Activated naive CD8-positive, alpha-beta T cell treated with anti-CD3 and anti-CD28 coated beads, Interleukin-2, amount 10 ng/mL, durations not matched to agents 7 days and 5 days (primary cell): ENCODE measurements at regions not wholly inside any gene's neighbourhood (a gene's known extent, or its start where the extent isn't known, plus 50 kb on each side); places are given as distances from the start of the nearest gene placed in this dataset.
"Not testable (repeated sequence)": the region's sequence is repeated elsewhere in the genome, so short reads cannot be mapped to it uniquely, and the experiment has no call there.

Experiments used
- ATAC-seq: fragments of 150-1000 bp; cut with Tn5 transposase; one replicate; pipeline ENCODE4 v1.10.0; 2021; ENCODE audit warnings: low read depth, moderate library complexity
- POLR2A ChIA-PET: fragments of 350-600 bp; sonication (Branson Sonifier 250); formaldehyde crosslinking; loops from one replicate; lab custom pipeline; 2021; ENCODE audit warnings: antibody characterized with exemption; lab: Charles Lee
- DNase-seq: peaks from one replicate; pipeline ENCODE4 v3.0.0; 2021
- H3K27ac Mint-ChIP-seq: one replicate; pipeline ENCODE4 v1.8.0; 2022; ENCODE audit warnings: mild to moderate bottlenecking, mixed read lengths
- H3K27me3 Mint-ChIP-seq: one replicate; pipeline ENCODE4 v1.8.0; 2022; ENCODE audit warnings: mild to moderate bottlenecking, moderate library complexity, mixed read lengths
- H3K36me3 Mint-ChIP-seq: one replicate; pipeline ENCODE4 v1.8.0; 2021; ENCODE audit warnings: mild to moderate bottlenecking, mixed read lengths
- H3K4me1 Mint-ChIP-seq: one replicate; pipeline ENCODE4 v1.8.0; 2021; ENCODE audit warnings: mixed read lengths
- H3K4me3 Mint-ChIP-seq: one replicate; pipeline ENCODE4 v1.8.0; 2022; ENCODE audit warnings: mild to moderate bottlenecking, moderate library complexity, mixed read lengths
- H3K9me3 Mint-ChIP-seq: one replicate; pipeline ENCODE4 v1.8.0; 2021; ENCODE audit warnings: mixed read lengths

DNA sequence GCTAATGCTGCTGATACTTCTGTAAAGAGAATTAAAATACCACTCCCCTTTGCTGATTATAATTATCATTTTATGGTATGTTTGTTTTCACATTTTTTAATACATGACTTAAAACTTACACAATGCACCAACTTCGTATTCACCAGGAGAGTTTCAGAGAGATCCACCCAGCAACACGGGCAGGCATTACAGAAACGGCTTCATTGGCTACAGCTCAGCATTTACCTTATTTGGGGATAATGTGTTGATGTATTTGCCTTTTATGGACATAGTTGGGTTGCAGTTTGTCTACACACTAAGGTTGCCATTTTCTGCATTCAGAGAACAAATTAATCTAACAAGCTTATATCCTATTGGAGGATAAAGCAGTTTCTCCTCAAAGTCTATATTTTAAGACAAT lies 423.6 kb downstream of the PRDM9 start:
- DNase-seq (no peak), ATAC-seq (no peak)
- Mint-ChIP-seq H3K27me3 (no peaks in the 10 kb centered on the region), H3K27ac (no peak overlapping the region), H3K36me3 (no peaks in the 10 kb centered on the region), H3K4me1 (no peaks in the 10 kb centered on the region), H3K4me3 (no peak overlapping the region), H3K9me3 (peaks cover 6% of the 10 kb centered on the region)
- POLR2A ChIA-PET: no interaction called here

DNA sequence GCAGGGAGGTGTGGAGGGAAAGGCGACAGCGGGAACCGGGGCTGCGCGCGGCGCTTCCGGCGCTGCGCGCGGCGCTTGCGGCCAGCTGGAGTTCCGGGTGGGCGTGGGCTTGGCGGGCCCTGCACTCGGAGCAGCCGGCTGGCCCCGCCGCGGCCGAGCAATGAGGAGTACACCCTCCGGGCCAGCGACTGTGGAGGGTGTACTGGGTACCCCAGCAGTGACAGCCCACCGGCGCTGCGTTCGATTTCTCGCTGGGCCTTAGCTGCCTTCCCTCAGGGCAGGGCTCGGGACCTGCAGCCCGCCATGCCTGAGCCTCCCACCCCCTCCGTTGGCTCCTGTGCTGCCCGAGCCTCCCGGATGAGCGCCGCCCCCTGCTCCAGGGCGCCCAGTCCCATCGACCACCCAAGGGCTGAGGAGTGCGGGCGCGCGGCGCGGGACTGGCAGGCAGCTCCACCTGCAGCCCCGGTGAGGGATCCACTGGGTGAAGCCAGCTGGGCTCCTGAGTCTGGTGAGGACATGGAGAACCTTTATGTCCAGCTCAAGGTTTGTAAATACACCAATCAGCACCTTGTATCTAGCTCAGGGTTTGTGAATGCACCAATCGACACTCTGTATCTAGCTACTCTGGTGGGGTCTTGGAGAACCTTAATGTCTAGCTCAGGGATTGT lies 444.0 kb downstream of the PRDM9 start:
- H3K36me3 Mint-ChIP-seq, H3K27me3 Mint-ChIP-seq, H3K4me1 Mint-ChIP-seq: not testable (repeated sequence)
- ATAC-seq (peak; percentile 52), DNase-seq (peak; percentile 26)
- Mint-ChIP-seq H3K9me3 (peaks cover 14% of the 10 kb centered on the region), H3K4me3 (peak overlapping the region; percentile 79), H3K27ac (peak overlapping the region; percentile 70)
- POLR2A ChIA-PET: interaction anchor here (1.2 kb wide), 1 partner anchor 12 kb away, joined by 3 read pairs; no protein-coding TSS in a partner anchor

DNA sequence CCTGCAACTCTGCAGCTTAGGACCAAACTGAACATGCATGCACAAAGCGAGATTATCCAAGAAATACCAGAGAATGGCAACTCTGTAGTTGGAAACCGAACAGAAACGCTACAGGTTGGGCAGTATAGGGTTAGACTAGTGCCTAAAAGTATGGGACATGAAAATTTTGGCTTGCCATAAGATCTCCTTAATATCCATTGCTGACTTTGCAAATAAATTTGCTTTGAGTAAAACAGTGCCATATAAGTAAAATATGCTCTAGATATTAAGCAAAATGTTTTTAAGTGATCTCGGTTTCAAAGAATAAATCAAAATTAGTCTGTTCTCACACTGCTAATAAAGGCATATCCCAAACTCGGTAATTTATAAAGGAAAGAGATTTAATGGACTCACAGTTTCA lies 456.0 kb downstream of the PRDM9 start:
- H3K27ac Mint-ChIP-seq: no peak overlapping the region
- DNase-seq: no peak
- H3K4me1 Mint-ChIP-seq: no peaks in the 10 kb centered on the region
- no peaks in the 10 kb centered on the region for H3K27me3 Mint-ChIP-seq
- no peaks in the 10 kb centered on the region for H3K36me3 Mint-ChIP-seq
- H3K4me3 Mint-ChIP-seq: no peak overlapping the region
- H3K9me3 Mint-ChIP-seq: peaks cover 9% of the 10 kb centered on the region
- POLR2A ChIA-PET: no interaction called here
- ATAC-seq: no peak

DNA sequence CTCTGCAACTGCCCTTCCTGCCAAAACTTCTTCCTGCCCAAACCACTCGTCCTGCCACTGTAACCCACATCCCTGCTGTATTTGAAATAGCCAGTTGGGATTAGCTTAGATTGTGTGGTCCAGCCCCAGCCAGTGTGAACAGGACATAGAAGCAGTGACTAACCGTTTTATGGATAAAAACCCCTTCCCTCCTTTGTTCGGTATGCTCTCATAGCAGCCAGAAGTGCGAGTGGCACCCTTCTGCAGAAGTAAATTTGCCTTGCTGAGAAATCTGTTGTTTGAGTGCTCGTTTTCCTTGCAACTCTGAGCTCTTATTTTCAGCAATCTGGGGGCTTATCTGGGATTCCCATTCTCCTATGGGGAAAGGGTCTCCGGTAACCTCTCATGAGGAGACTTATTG lies 470.0 kb downstream of the PRDM9 start:
- Mint-ChIP-seq H3K27me3 (no peaks in the 10 kb centered on the region), H3K4me3 (no peak overlapping the region), H3K4me1 (no peaks in the 10 kb centered on the region), H3K36me3 (peaks cover 2% of the 10 kb centered on the region), H3K9me3 (peaks cover 26% of the 10 kb centered on the region), H3K27ac (no peak overlapping the region)
- POLR2A ChIA-PET: no interaction called here
- DNase-seq (no peak), ATAC-seq (no peak)

DNA sequence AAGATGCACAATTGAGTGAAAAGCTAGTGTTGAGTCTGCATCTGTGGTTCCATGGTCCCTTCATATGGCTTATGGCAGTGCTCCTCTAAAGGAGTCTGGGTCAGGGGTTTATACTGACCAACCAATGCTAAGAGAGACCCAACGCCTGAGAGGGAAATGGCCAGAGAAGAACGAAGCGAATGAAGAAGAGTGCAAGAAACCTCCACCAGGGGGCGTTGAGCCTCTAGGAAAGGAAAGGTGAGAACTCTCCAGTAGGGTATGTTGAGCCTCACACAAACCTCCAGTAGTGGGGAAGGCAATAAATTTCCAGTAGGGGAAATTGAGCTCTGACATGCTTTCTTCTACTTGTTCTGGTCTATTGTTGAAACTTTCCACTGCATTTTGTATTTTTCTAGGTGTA lies 470.6 kb downstream of the PRDM9 start:
- ATAC-seq (no peak), DNase-seq (no peak)
- H3K4me3 Mint-ChIP-seq: no peak overlapping the region
- peaks cover 2% of the 10 kb centered on the region for H3K36me3 Mint-ChIP-seq
- no peaks in the 10 kb centered on the region for H3K27me3 Mint-ChIP-seq
- no peak overlapping the region for H3K27ac Mint-ChIP-seq
- POLR2A ChIA-PET: no interaction called here
- H3K4me1 Mint-ChIP-seq: no peaks in the 10 kb centered on the region
- peaks cover 26% of the 10 kb centered on the region for H3K9me3 Mint-ChIP-seq

DNA sequence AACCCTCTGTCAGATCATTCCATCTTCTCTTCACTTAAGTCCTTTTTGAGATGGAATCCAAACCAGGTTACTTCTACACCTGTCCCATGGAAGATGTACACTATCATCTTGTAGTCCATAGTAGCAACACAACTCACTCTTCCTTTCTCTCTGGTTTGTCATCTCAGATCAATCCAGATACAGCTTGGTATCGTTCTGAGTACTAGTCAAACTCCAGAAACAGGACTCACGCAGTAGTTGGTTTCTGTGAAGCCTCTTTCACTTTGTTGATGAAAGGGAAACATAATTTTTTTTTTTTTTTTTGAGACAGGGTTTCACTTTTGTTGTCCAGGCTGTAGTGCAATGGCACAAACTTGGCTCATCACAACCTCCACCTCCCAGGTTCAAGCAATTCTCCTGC lies 484.0 kb downstream of the PRDM9 start:
- no peaks in the 10 kb centered on the region for H3K36me3 Mint-ChIP-seq
- DNase-seq: no peak
- no peaks in the 10 kb centered on the region for H3K27me3 Mint-ChIP-seq
- ATAC-seq: no peak
- H3K27ac Mint-ChIP-seq: no peak overlapping the region
- H3K4me3 Mint-ChIP-seq: no peak overlapping the region
- peaks cover 4% of the 10 kb centered on the region for H3K9me3 Mint-ChIP-seq
- POLR2A ChIA-PET: no interaction called here
- H3K4me1 Mint-ChIP-seq: no peaks in the 10 kb centered on the region

DNA sequence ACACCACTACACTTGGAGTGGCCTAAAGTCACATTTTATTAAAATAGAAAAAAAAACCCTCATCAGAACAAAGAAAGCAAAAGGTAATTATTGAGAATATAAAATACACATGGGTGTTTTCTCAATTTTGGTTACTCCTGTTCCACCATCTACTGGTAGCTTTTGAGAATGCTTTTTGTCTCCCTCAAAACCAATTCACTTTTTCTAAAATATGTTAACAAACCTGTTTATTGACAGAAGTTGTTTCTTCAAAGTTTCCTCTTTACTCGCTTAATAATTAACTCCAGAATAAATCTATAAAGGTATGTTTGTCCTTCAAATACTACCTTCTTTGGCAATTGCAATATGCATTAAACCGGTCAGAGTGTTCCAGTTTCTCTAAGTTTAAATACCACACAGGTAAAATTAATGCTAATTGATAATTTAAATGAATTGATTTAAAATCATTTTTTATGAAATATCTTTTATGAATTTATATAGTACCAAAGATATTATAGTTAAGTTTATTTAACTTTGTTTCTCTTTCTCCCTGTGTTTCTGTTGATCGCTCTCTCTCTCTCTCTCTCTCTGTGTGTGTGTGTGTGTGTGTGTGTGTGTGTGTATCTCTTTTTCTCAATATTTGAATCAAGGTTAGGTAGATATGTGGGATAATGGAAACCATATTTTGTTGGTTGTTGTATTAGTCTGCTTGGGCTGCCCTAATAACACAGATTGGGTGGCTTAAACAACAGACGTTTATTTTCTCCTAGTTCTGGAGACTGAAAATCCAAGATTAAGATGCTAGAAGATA lies 487.4 kb downstream of the PRDM9 start:
- POLR2A ChIA-PET: no interaction called here
- DNase-seq: no peak
- Mint-ChIP-seq H3K36me3 (no peaks in the 10 kb centered on the region), H3K9me3 (peaks cover 8% of the 10 kb centered on the region), H3K4me1 (no peaks in the 10 kb centered on the region), H3K4me3 (no peak overlapping the region), H3K27ac (no peak overlapping the region), H3K27me3 (no peaks in the 10 kb centered on the region)
- no peak for ATAC-seq

DNA sequence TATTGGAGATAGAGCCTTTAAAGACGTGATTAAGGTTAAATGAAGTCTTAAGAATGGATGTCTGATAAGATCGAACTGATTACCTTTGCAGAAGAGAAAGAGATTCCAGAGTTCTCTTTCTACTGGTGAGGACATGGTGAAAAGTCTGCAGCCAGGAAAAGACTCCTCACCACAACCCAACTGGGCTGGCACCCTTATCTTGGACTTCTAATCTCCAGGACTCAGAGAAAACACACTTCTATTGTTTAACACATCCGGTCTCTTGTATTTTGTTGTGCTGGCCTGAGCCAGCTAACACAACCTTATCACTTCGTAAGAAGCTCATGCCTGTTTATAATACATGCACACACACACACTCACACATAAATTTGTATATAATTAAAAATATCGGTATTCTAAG lies 489.1 kb downstream of the PRDM9 start:
- no peak for DNase-seq
- Mint-ChIP-seq H3K4me1 (no peaks in the 10 kb centered on the region), H3K4me3 (no peak overlapping the region), H3K9me3 (peaks cover 8% of the 10 kb centered on the region), H3K27ac (no peak overlapping the region), H3K27me3 (no peaks in the 10 kb centered on the region), H3K36me3 (no peaks in the 10 kb centered on the region)
- POLR2A ChIA-PET: no interaction called here
- ATAC-seq: no peak

DNA sequence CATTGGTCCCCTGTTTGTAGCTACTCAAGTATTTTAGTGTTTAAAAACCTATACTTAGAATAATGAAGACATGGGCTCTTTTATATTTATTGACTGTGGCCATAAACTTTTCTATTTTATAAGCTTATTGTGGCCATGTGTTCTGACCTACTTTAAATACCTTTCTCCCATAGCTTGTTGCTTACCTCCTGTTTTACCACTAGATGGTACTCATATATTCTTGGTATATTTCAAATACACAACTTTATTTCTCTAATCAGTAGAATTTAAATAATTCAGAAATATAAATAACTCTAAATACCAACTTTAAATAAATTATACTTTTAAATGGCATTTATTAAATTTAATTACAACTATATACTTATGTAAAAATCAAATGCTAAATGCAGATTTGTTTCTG lies 498.0 kb downstream of the PRDM9 start:
- POLR2A ChIA-PET: no interaction called here
- H3K9me3 Mint-ChIP-seq: peaks cover 1% of the 10 kb centered on the region
- H3K27ac Mint-ChIP-seq: no peak overlapping the region
- no peak overlapping the region for H3K4me3 Mint-ChIP-seq
- H3K36me3 Mint-ChIP-seq: no peaks in the 10 kb centered on the region
- no peak for DNase-seq
- no peaks in the 10 kb centered on the region for H3K27me3 Mint-ChIP-seq
- ATAC-seq: no peak
- H3K4me1 Mint-ChIP-seq: no peaks in the 10 kb centered on the region

DNA sequence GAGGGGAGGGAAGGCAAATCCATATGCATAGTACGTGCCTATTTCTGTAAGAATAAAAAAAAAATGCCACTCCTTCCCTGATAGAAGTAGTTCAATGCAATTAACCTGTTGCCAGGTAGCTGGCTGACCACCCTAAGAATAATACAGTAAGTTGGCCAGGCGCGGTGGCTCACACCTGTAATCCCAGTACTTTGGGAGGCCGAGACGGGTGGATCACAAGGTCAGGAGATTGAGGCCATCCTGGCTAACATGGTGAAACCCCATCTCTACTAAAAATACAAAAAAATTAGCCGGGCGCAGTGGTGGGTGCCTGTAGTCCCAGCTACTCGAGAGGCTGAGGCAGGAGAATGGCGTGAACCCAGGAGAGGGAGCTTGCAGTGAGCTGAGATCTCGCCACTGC lies 510.3 kb downstream of the PRDM9 start:
- ATAC-seq, H3K27me3 Mint-ChIP-seq, H3K36me3 Mint-ChIP-seq, H3K9me3 Mint-ChIP-seq, H3K4me1 Mint-ChIP-seq, H3K4me3 Mint-ChIP-seq, DNase-seq, H3K27ac Mint-ChIP-seq, POLR2A ChIA-PET: not testable (repeated sequence)

DNA sequence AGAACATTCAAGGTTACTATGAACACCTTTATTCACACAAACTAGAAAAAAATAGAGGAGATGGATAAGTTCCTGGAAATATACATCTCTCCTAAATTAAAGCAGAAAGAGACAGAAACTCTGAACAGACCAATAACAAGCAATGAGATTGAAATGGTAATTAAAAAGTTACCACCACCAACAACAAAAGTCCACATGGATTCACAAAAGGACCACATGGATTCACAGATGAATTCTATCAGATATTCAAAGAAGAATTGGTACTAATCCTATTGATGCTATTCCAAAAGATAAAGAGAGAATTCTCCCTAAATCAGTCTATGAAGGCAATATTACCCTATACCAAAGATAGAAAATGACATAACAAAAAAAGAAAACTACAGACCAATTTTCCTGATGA lies 518.9 kb downstream of the PRDM9 start:
- no peaks in the 10 kb centered on the region for H3K36me3 Mint-ChIP-seq
- no peaks in the 10 kb centered on the region for H3K4me1 Mint-ChIP-seq
- POLR2A ChIA-PET: no interaction called here
- no peaks in the 10 kb centered on the region for H3K27me3 Mint-ChIP-seq
- DNase-seq (no peak), ATAC-seq (no peak)
- H3K9me3 Mint-ChIP-seq: peaks cover 14% of the 10 kb centered on the region
- H3K4me3 Mint-ChIP-seq: no peak overlapping the region
- no peak overlapping the region for H3K27ac Mint-ChIP-seq

DNA sequence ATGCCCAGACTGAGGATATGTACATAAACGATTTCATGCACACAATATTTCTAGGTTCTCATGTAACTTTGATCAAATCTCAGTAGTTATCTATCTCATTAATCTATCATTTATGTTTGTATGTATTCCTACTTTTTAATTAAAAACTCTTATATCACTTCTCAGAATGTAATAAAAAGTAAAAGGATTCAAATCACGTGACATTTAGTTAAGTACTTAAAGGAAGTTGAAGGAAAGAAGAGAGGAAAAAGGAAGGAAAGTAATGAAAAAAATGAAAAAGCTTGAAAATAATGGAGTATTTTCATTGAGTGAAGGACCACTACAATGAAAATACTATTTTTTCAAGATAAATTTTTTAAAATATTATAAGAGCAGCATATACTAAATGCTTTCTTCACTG lies 535.3 kb downstream of the PRDM9 start:
- DNase-seq (no peak), ATAC-seq (no peak)
- no peaks in the 10 kb centered on the region for H3K27me3 Mint-ChIP-seq
- H3K4me1 Mint-ChIP-seq: no peaks in the 10 kb centered on the region
- POLR2A ChIA-PET: no interaction called here
- H3K27ac Mint-ChIP-seq: no peak overlapping the region
- H3K36me3 Mint-ChIP-seq: no peaks in the 10 kb centered on the region
- no peak overlapping the region for H3K4me3 Mint-ChIP-seq
- peaks cover 6% of the 10 kb centered on the region for H3K9me3 Mint-ChIP-seq

DNA sequence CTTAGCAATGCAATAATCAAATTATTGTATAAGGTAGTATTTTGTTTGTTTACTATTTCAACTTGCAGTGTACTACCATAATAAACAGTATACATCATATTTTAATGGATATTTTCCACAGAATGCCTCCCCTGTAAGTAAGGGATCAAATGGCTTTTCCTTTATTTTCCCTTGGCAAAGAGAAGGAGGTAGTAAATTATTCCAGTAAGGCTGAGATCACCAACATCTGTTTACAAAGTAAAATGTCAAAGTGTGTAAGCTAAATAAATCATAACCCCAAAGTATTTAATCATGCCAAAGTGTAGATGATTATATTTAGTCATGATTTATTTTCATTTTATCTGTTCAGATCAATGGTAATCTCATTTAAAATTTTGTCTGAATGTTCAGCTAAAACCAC lies 537.6 kb downstream of the PRDM9 start:
- no peak overlapping the region for H3K4me3 Mint-ChIP-seq
- ATAC-seq (no peak), DNase-seq (no peak)
- H3K27ac Mint-ChIP-seq: no peak overlapping the region
- no peaks in the 10 kb centered on the region for H3K4me1 Mint-ChIP-seq
- no peaks in the 10 kb centered on the region for H3K27me3 Mint-ChIP-seq
- H3K36me3 Mint-ChIP-seq: no peaks in the 10 kb centered on the region
- POLR2A ChIA-PET: no interaction called here
- peaks cover 5% of the 10 kb centered on the region for H3K9me3 Mint-ChIP-seq

DNA sequence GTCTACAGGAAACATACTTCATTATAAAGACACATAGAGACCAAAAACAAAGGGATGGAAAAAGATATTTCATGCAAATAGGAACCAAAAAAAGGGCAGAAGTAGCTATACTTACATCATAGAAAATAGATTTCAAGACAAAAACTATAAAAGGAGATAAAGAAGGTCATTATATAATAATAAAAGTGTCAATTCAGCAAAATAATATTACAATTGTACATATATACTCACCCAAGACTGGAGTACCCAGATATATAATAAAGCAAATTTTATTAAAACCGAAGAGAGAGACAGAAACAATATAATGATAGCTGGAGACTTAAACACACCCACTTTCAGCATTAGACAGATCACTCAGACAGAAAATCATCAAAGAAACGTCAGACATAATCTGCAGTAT lies 546.3 kb downstream of the PRDM9 start:
- DNase-seq: no peak
- POLR2A ChIA-PET: no interaction called here
- Mint-ChIP-seq H3K4me1 (no peaks in the 10 kb centered on the region), H3K27me3 (no peaks in the 10 kb centered on the region), H3K4me3 (no peak overlapping the region), H3K9me3 (peaks cover 10% of the 10 kb centered on the region), H3K36me3 (no peaks in the 10 kb centered on the region), H3K27ac (no peak overlapping the region)
- no peak for ATAC-seq
